ENCODE measurements at regions not wholly inside any gene's neighbourhood (a gene's known extent, or its start where the extent isn't known, plus 50 kb on each side); places are given as distances from the start of the nearest gene placed in this dataset.

GRCh38 chr21:14693997-14694396 lies 147.9 kb upstream of the SAMSN1 start:
- no peak overlapping the region for H3K4me3 ChIP-seq (replicated peaks in 1 of 4; ENCODE audit: control extremely low read depth in 1 of 4, insufficient read depth in 1 of 4, low read depth in 3 of 4, low read length in 4 of 4)
- no peaks in the 10 kb centered on the region for H3K27me3 ChIP-seq (ENCODE audit: control insufficient read depth, insufficient read depth, low read length)
- no peaks in the 10 kb centered on the region for H3K79me2 ChIP-seq (ENCODE audit: control insufficient read depth, insufficient read depth, low read length)
- DNase-seq (ENCODE audit: low read depth in 2 of 2), result no peak
- no peak overlapping the region for H2AFZ ChIP-seq (ENCODE audit: low read length)
- no peak overlapping the region for H3K27ac ChIP-seq (ENCODE audit: insufficient read depth, low read length)
- no peak overlapping the region for H3K4me2 ChIP-seq (ENCODE audit: extremely low read depth, insufficient read depth, low read length)
- H3K4me1 ChIP-seq (ENCODE audit: control insufficient read depth, extremely low read depth, insufficient read depth, low read length), result no peaks in the 10 kb centered on the region
- H4K20me1 ChIP-seq (ENCODE audit: control insufficient read depth, extremely low read depth, insufficient read depth, low read length), result no peaks in the 10 kb centered on the region
- H3K36me3 ChIP-seq (ENCODE audit: control insufficient read depth, insufficient read depth, low read length), result no peaks in the 10 kb centered on the region
- no peak overlapping the region for H3K9ac ChIP-seq (ENCODE audit: insufficient read depth, low read length)
- no peaks in the 10 kb centered on the region for H3K9me3 ChIP-seq (ENCODE audit: control insufficient read depth, insufficient read depth, low read depth, low read length)
- no peak for TF ChIP-seq EZH2 (IDR thresholded peaks at IDR 0.05; ENCODE audit: low read length, missing control alignments)
- no peak for TF ChIP-seq CTCF (conservative IDR thresholded peaks at IDR 0.05 in 1 of 2, IDR thresholded peaks at IDR 0.05 in 1 of 2; ENCODE audit: low read depth in 1 of 2, low read length in 2 of 2)

- no peaks in the 10 kb centered on the region for H4K20me1 ChIP-seq (ENCODE audit: control insufficient read depth, extremely low read depth, insufficient read depth, low read length)
- no peaks in the 10 kb centered on the region for H3K9me3 ChIP-seq (ENCODE audit: control insufficient read depth, insufficient read depth, low read depth, low read length)
- TF ChIP-seq EZH2 (IDR thresholded peaks at IDR 0.05; ENCODE audit: low read length, missing control alignments), result no peak
- TF ChIP-seq CTCF (conservative IDR thresholded peaks at IDR 0.05 in 1 of 2, IDR thresholded peaks at IDR 0.05 in 1 of 2; ENCODE audit: low read depth in 1 of 2, low read length in 2 of 2), result no peak
- H3K27ac ChIP-seq (ENCODE audit: insufficient read depth, low read length), result no peak overlapping the region
- no peak overlapping the region for H2AFZ ChIP-seq (ENCODE audit: low read length)
- no peak overlapping the region for H3K9ac ChIP-seq (ENCODE audit: insufficient read depth, low read length)
- no peak for DNase-seq (ENCODE audit: low read depth in 2 of 2)
- H3K4me3 ChIP-seq (replicated peaks in 1 of 4; ENCODE audit: control extremely low read depth in 1 of 4, insufficient read depth in 1 of 4, low read depth in 3 of 4, low read length in 4 of 4), result no peak overlapping the region
- H3K4me2 ChIP-seq (ENCODE audit: extremely low read depth, insufficient read depth, low read length), result no peak overlapping the region
- no peaks in the 10 kb centered on the region for H3K27me3 ChIP-seq (ENCODE audit: control insufficient read depth, insufficient read depth, low read length)
- no peaks in the 10 kb centered on the region for H3K4me1 ChIP-seq (ENCODE audit: control insufficient read depth, extremely low read depth, insufficient read depth, low read length)
- H3K79me2 ChIP-seq (ENCODE audit: control insufficient read depth, insufficient read depth, low read length), result no peaks in the 10 kb centered on the region
- no peaks in the 10 kb centered on the region for H3K36me3 ChIP-seq (ENCODE audit: control insufficient read depth, insufficient read depth, low read length)
Observed at GRCh38 chr21:14691914-14692313, 145.8 kb upstream of the SAMSN1 start.

- DNase-seq (ENCODE audit: low read depth in 2 of 2), result no peak
- no peaks in the 10 kb centered on the region for H3K27me3 ChIP-seq (ENCODE audit: control insufficient read depth, insufficient read depth, low read length)
Observed at GRCh38 chr21:14690886-14691285, 144.8 kb upstream of the SAMSN1 start.

More at GRCh38 chr21:14690886-14691285, 144.8 kb upstream of the SAMSN1 start:
- H3K9me3 ChIP-seq (ENCODE audit: control insufficient read depth, insufficient read depth, low read depth, low read length), result no peaks in the 10 kb centered on the region
- H3K9ac ChIP-seq (ENCODE audit: insufficient read depth, low read length), result no peak overlapping the region
- H4K20me1 ChIP-seq (ENCODE audit: control insufficient read depth, extremely low read depth, insufficient read depth, low read length), result no peaks in the 10 kb centered on the region
- no peaks in the 10 kb centered on the region for H3K36me3 ChIP-seq (ENCODE audit: control insufficient read depth, insufficient read depth, low read length)
- H3K79me2 ChIP-seq (ENCODE audit: control insufficient read depth, insufficient read depth, low read length), result no peaks in the 10 kb centered on the region
- no peak overlapping the region for H3K27ac ChIP-seq (ENCODE audit: insufficient read depth, low read length)
- no peak overlapping the region for H2AFZ ChIP-seq (ENCODE audit: low read length)
- no peak for TF ChIP-seq EZH2 (IDR thresholded peaks at IDR 0.05; ENCODE audit: low read length, missing control alignments)
- no peak for TF ChIP-seq CTCF (conservative IDR thresholded peaks at IDR 0.05 in 1 of 2, IDR thresholded peaks at IDR 0.05 in 1 of 2; ENCODE audit: low read depth in 1 of 2, low read length in 2 of 2)
- H3K4me3 ChIP-seq (replicated peaks in 1 of 4; ENCODE audit: control extremely low read depth in 1 of 4, insufficient read depth in 1 of 4, low read depth in 3 of 4, low read length in 4 of 4), result no peak overlapping the region
- no peaks in the 10 kb centered on the region for H3K4me1 ChIP-seq (ENCODE audit: control insufficient read depth, extremely low read depth, insufficient read depth, low read length)
- H3K4me2 ChIP-seq (ENCODE audit: extremely low read depth, insufficient read depth, low read length), result no peak overlapping the region

All from fibroblast of lung (primary cell).